K562 (cell line): ENCODE measurements at regions not wholly inside any gene's neighbourhood (a gene's known extent, or its start where the extent isn't known, plus 50 kb on each side); places are given as distances from the start of the nearest gene placed in this dataset.

Experiments
- ATAC-seq: fragments of 200-7000 bp; cut with Tn5 transposase; 3 replicates; pipeline ENCODE4 v1.9.1; 2020; ENCODE audit warnings: moderate library complexity
- BruUV-seq: library from RNA; stranded (reverse); fragments of 400-500 nt; replicated peaks from 2 replicates; lab custom pipeline; 2021; lab: Mats Ljungman, UMichigan
- CTCF ChIA-PET: fragments of 300-600 bp; formaldehyde crosslinking; extraction: SDS; loops from one replicate; lab custom pipeline; 2021; ENCODE audit warnings: low intra/inter-chr PET ratio; lab: Yijun Ruan, JAX
- POLR2A ChIA-PET: fragments of 300-600, 350-650 bp; sonication (Branson Sonifier 250); formaldehyde crosslinking; extraction: SDS; loops from one replicate; lab custom pipeline; 2021; ENCODE audit warnings: antibody characterized with exemption, inconsistent platforms; lab: Yijun Ruan, JAX
- DNase-seq, 4 experiments: peaks; one replicate each; pipeline versions ENCODE4 v3.0.0 to v3.0.0-alpha.2; 2011 to 2018; ENCODE audit warnings: low spot score in 3 of 4, mixed read lengths in 3 of 4; ENCODE audit errors: extremely low read depth in 1 of 4
- FAIRE-seq: peaks from 2 replicates; lab custom pipeline; 2011; peaks lifted over from hg19 to GRCh38; lab: Jason Lieb, UNC
- H2AFZ ChIP-seq: 2 replicates; pipeline ENCODE4 v1.6.0; 2011; ENCODE audit warnings: low read depth, low read length, control low read depth, inconsistent platforms
- H3K27ac ChIP-seq: fragments of 200-600 bp; 3 replicates; pipeline ENCODE4 v1.8.0; 2011; ENCODE audit warnings: low read depth, mild to moderate bottlenecking, control low read depth, inconsistent platforms, low read length, moderate library complexity, mixed read lengths; ENCODE audit errors: extremely low read depth
- H3K27me3 ChIP-seq, 2 experiments: fragments of 300-600 bp in 1 of 2; 2 replicates in 1 of 2; 3 replicates in 1 of 2; pipeline versions ENCODE4 v1.6.0 to v1.8.0; 2011; ENCODE audit warnings: inconsistent platforms in 2 of 2, low read length in 2 of 2, mild to moderate bottlenecking in 1 of 2, mixed read lengths in 1 of 2, moderate library complexity in 1 of 2; ENCODE audit not compliant: control insufficient read depth in 2 of 2, insufficient read depth in 2 of 2
- H3K36me3 ChIP-seq: fragments of 300-600 bp; 3 replicates; pipeline ENCODE4 v1.8.0; 2011; ENCODE audit warnings: mild to moderate bottlenecking, low read length, inconsistent platforms; ENCODE audit not compliant: control insufficient read depth, insufficient read depth
- H3K4me1 ChIP-seq, 2 experiments: fragments of 200-600 bp in 1 of 2; replicated peaks in 1 of 2; 2 replicates in 1 of 2; 3 replicates in 1 of 2; pipeline versions ENCODE4 v1.5.1 to v1.8.0; 2011; ENCODE audit warnings: inconsistent platforms in 2 of 2, low read length in 2 of 2, mild to moderate bottlenecking in 1 of 2, mixed read lengths in 1 of 2, moderate library complexity in 1 of 2; ENCODE audit not compliant: control insufficient read depth in 2 of 2, insufficient read depth in 2 of 2
- H3K4me2 ChIP-seq: 2 replicates; pipeline ENCODE4 v1.6.1; 2011; ENCODE audit warnings: low read length, control low read depth, inconsistent platforms, mixed read lengths; ENCODE audit not compliant: insufficient read depth
- H3K4me3 ChIP-seq: fragments of 200-600 bp; sonication (generic), shearing (Covaris generic); 2 replicates; pipeline ENCODE4 v1.5.1; 2016; ENCODE audit warnings: control low read depth, inconsistent platforms
- H3K79me2 ChIP-seq: fragments of 200-600 bp; 3 replicates; pipeline ENCODE4 v1.8.0; 2011; ENCODE audit warnings: low read length, inconsistent platforms; ENCODE audit not compliant: control insufficient read depth, insufficient read depth
- H3K9ac ChIP-seq, 2 experiments: 2 replicates each; pipeline versions ENCODE4 v1.6.0 to v1.6.1; 2011; ENCODE audit warnings: low read depth in 2 of 2, low read length in 2 of 2, control low read depth in 1 of 2, inconsistent platforms in 1 of 2, mild to moderate bottlenecking in 1 of 2, mixed read lengths in 1 of 2; ENCODE audit not compliant: insufficient read depth in 1 of 2
- H3K9me1 ChIP-seq: one replicate; pipeline ENCODE4 v1.6.0; 2011; ENCODE audit warnings: inconsistent platforms, mild to moderate bottlenecking, low read length, moderate library complexity; ENCODE audit not compliant: control insufficient read depth, insufficient read depth
- H3K9me3 ChIP-seq: replicated peaks from 2 replicates; pipeline ENCODE4 v1.5.1; 2011; ENCODE audit warnings: low read depth, low read length, inconsistent platforms; ENCODE audit not compliant: control insufficient read depth, insufficient read depth
- H4K20me1 ChIP-seq: replicated peaks from 2 replicates; pipeline ENCODE4 v1.6.1; 2011; ENCODE audit warnings: low read length, inconsistent platforms, mixed read lengths; ENCODE audit not compliant: control insufficient read depth, insufficient read depth
- CGGBP1 ChIP-seq: fragments of 250-450 bp; sonication (Bioruptor Pico); IDR thresholded peaks from 2 replicates; pipeline ENCODE4 v1.9.0; 2021; ENCODE audit warnings: mild to moderate bottlenecking
- DNMT1 ChIP-seq: fragments of 450-650 bp; IDR thresholded peaks from 2 replicates; pipeline ENCODE4 v1.6.1; 2016; ENCODE audit warnings: antibody characterized with exemption, mild to moderate bottlenecking
- ETV1 ChIP-seq: fragments of 450-650 bp; conservative IDR thresholded peaks from 2 replicates; pipeline ENCODE4 v1.6.1; 2016; ENCODE audit warnings: missing genetic modification characterization, control low read depth, low read depth, missing compliant biosample characterization
- MXI1 ChIP-seq: IDR thresholded peaks from 2 replicates; pipeline ENCODE4 v1.6.1; 2011; ENCODE audit warnings: low read depth, mild to moderate bottlenecking, improper control_type of control experiment, low read length
- NCOA1 ChIP-seq: fragments of 450-650 bp; IDR thresholded peaks from 2 replicates; pipeline ENCODE4 v1.6.1; 2016; ENCODE audit warnings: low read depth
- NKRF ChIP-seq: fragments of 450-650 bp; IDR thresholded peaks from 2 replicates; pipeline ENCODE4 v1.6.1; 2016; ENCODE audit warnings: borderline replicate concordance
- PATZ1 ChIP-seq: fragments of 250-450 bp; sonication (Bioruptor Pico); IDR thresholded peaks from 2 replicates; pipeline ENCODE4 v1.5.0; 2020; ENCODE audit warnings: mild to moderate bottlenecking, borderline replicate concordance
- PBX2 ChIP-seq, 2 experiments: IDR thresholded peaks in 1 of 2; conservative IDR thresholded peaks in 1 of 2; 2 replicates each; pipeline ENCODE4 v1.6.1; 2016; ENCODE audit warnings: low read depth in 2 of 2, mild to moderate bottlenecking in 1 of 2, missing compliant biosample characterization in 1 of 2, missing genetic modification characterization in 1 of 2, moderate library complexity in 1 of 2
- SRSF3 ChIP-seq: fragments of 200-400 bp; formaldehyde crosslinking; IDR thresholded peaks from 2 replicates; pipeline ENCODE4 v1.6.1; 2016; ENCODE audit warnings: mild to moderate bottlenecking, low read length, moderate library complexity; ENCODE audit not compliant: insufficient read depth
- STAG1 ChIP-seq: sonication (generic); formaldehyde crosslinking; IDR thresholded peaks from 2 replicates; pipeline ENCODE4 v1.5.0; 2020; ENCODE audit warnings: missing genetic modification reagents, borderline replicate concordance
- TRIM28 ChIP-seq: fragments of 450-650 bp; IDR thresholded peaks from 2 replicates; pipeline ENCODE4 v1.6.1; 2017
- ZNF184 ChIP-seq: sonication (generic); formaldehyde crosslinking; IDR thresholded peaks from 2 replicates; pipeline ENCODE4 v1.5.0; 2020; ENCODE audit warnings: missing genetic modification reagents
- ZNF282 ChIP-seq: sonication (generic); formaldehyde crosslinking; IDR thresholded peaks from 2 replicates; pipeline ENCODE4 v1.8.1; 2023; ENCODE audit warnings: missing genetic modification reagents
- ZNF589 ChIP-seq: fragments of 200-800 bp; sonication (Bioruptor generic); IDR thresholded peaks from 2 replicates; pipeline ENCODE4 v1.6.1; 2016; ENCODE audit warnings: low read depth, missing genetic modification characterization, missing compliant biosample characterization
- WGBS: fragments of 100-300 bp; shearing (Covaris generic); methylation state at CpG from one replicate; pipeline ENCODE4 v1.1.6; 2016; ENCODE audit warnings: low coverage, mixed read lengths; ENCODE audit not compliant: insufficient coverage; ENCODE audit errors: missing lambda C conversion rate; 5-methylcytosine and 5-hydroxymethylcytosine counted together
- in situ Hi-C: fragments of 300-500 bp; cut with MboI; formaldehyde crosslinking; loops from 4 replicates; pipeline ENCODE4 v1.15.0; 2018; ENCODE audit warnings: inconsistent platforms, mixed read lengths
- intact Hi-C: fragments of 100-400 bp; cut with micrococcal nuclease; formaldehyde crosslinking; loops from 2 replicates; pipeline ENCODE4 v1.14.2; 2022

- POLR2A ChIA-PET: no interaction called here
- no peaks in the 10 kb centered on the region for H3K9me3 ChIP-seq
- ATAC-seq (no peak), DNase-seq (no peak), FAIRE-seq (no peak)
- H3K9me1 ChIP-seq: no peaks in the 10 kb centered on the region
- no peaks in the 10 kb centered on the region for H3K4me1 ChIP-seq
- H3K79me2 ChIP-seq: no peaks in the 10 kb centered on the region
- H2AFZ ChIP-seq: no peak overlapping the region
- no peak overlapping the region for H3K9ac ChIP-seq
- H3K27me3 ChIP-seq: no peaks in the 10 kb centered on the region
- no peaks in the 10 kb centered on the region for H3K36me3 ChIP-seq
- in situ Hi-C loops (no loop called here), intact Hi-C loops (no loop called here)
- 0% methylated on average over 1 of the region's 1 CpG for WGBS
- BruUV-seq: no TSS peak
- H4K20me1 ChIP-seq: no peaks in the 10 kb centered on the region
- H3K4me2 ChIP-seq: no peak overlapping the region
- H3K27ac ChIP-seq: no peak overlapping the region
- H3K4me3 ChIP-seq: no peak overlapping the region
- TF ChIP-seq CGGBP1 (no peak), MXI1 (no peak), PATZ1 (CRISPR knock-in tag) (no peak), STAG1 (CRISPR knock-in tag) (no peak), ZNF282 (CRISPR knock-in tag) (no peak), NCOA1 (no peak), DNMT1 (no peak), PBX2 (CRISPR knock-in tag; IDR thresholded peaks at IDR 0.05; ENCODE audit: low read depth) (no peak), PBX2 (tag; conservative IDR thresholded peaks at IDR 0.05; ENCODE audit: low read depth) (no peak), ETV1 (tag) (no peak), TRIM28 (no peak), NKRF (no peak), ZNF184 (no peak), ZNF589 (CRISPR knock-in tag) (no peak), SRSF3 (no peak)
- CTCF ChIA-PET: interaction anchor here (0.5 kb wide), 1 partner anchor 310 kb away, joined by 6 read pairs; no protein-coding TSS in a partner anchor
Observed at GRCh38 chr15:38117781-38118180, 134.9 kb upstream of the SPRED1 start.
